ENCODE measurements at regions not wholly inside any gene's neighbourhood (a gene's known extent, or its start where the extent isn't known, plus 50 kb on each side); places are given as distances from the start of the nearest gene placed in this dataset.

- Histone ChIP-seq H3K4ac (replicated peaks; ENCODE audit: insufficient read length, low read depth, low read length) (no peak overlapping the region), H2BK120ac (replicated peaks; ENCODE audit: low read depth, low read length) (no peak overlapping the region), H3K18ac (ENCODE audit: extremely low read depth, low read length) (no peak overlapping the region), H3K79me2 (ENCODE audit: control insufficient read depth in 1 of 2, insufficient read depth in 2 of 2, low read length in 2 of 2) (no peaks in the 10 kb centered on the region), H3K4me1 (replicated peaks in 1 of 4; ENCODE audit: control insufficient read depth in 3 of 4, insufficient read depth in 4 of 4, low read length in 3 of 4) (no peaks in the 10 kb centered on the region; a peak in 1 of 7 replicates), H2BK20ac (ENCODE audit: low read length) (no peak overlapping the region), H3K27ac (ENCODE audit: low read depth, low read length) (no peak overlapping the region), H3K9ac (replicated peaks in 1 of 4; ENCODE audit: extremely low read depth in 1 of 4, low read depth in 3 of 4, low read length in 3 of 4) (no peak overlapping the region), H2BK5ac (ENCODE audit: low read depth, low read length) (no peak overlapping the region), H2BK12ac (ENCODE audit: low read depth, low read length) (no peak overlapping the region), H3K23me2 (ENCODE audit: low read depth, low read length) (no peaks in the 10 kb centered on the region), H4K91ac (replicated peaks; ENCODE audit: insufficient read length, low read length) (no peak overlapping the region), H2BK15ac (ENCODE audit: low read length) (no peak overlapping the region), H3K27me3 (replicated peaks in 1 of 4; ENCODE audit: control insufficient read depth in 3 of 4, extremely low read depth in 1 of 4, insufficient read depth in 3 of 4, low read length in 3 of 4) (no peaks in the 10 kb centered on the region), H4K8ac (ENCODE audit: extremely low read depth, insufficient read depth, low read length) (no peak overlapping the region), H3K56ac (replicated peaks; ENCODE audit: insufficient read length, low read depth, low read length) (no peak overlapping the region), H3K79me1 (ENCODE audit: low read depth, low read length) (no peaks in the 10 kb centered on the region), H3K4me3 (ENCODE audit: extremely low read depth in 1 of 4, insufficient read depth in 2 of 4, low read depth in 3 of 4, low read length in 4 of 4) (no peak overlapping the region), H2AK5ac (ENCODE audit: low read depth, low read length) (no peak overlapping the region), H3K4me2 (ENCODE audit: insufficient read depth in 1 of 2, low read depth in 2 of 2, low read length in 2 of 2) (no peak overlapping the region), H3K9me3 (ENCODE audit: insufficient read depth in 2 of 2, low read depth in 1 of 2, low read length in 1 of 2) (no peaks in the 10 kb centered on the region), H2AFZ (ENCODE audit: low read length) (no peak overlapping the region), H3K23ac (ENCODE audit: insufficient read length) (no peak overlapping the region), H3K36me3 (ENCODE audit: control insufficient read depth in 2 of 4, insufficient read depth in 4 of 4, low read length in 3 of 4) (no peaks in the 10 kb centered on the region), H4K5ac (ENCODE audit: insufficient read length, low read depth, low read length) (no peak overlapping the region), H3K14ac (ENCODE audit: insufficient read length) (no peak overlapping the region), H4K20me1 (replicated peaks in 1 of 2; ENCODE audit: control insufficient read depth in 1 of 2, insufficient read depth in 2 of 2, low read length in 2 of 2) (no peaks in the 10 kb centered on the region)
- TF ChIP-seq, protein P1, sequence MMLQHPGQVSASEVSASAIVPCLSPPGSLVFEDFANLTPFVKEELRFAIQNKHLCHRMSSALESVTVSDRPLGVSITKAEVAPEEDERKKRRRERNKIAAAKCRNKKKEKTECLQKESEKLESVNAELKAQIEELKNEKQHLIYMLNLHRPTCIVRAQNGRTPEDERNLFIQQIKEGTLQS (IDR thresholded peaks at IDR 0.05; ENCODE audit: insufficient read depth, low read depth, low read length) = no peak
- TF ChIP-seq SIN3A (conservative IDR thresholded peaks at IDR 0.05 in 1 of 2, IDR thresholded peaks at IDR 0.05 in 1 of 2; ENCODE audit: low read depth in 1 of 2, low read length in 2 of 2) = no peak
- ChIA-PET POLR2A (ENCODE audit: partially characterized antibody) (no interaction called here), CTCF (ENCODE audit: partially characterized antibody) (no interaction called here)
- no peak for FAIRE-seq
- WGBS, 2 experiments (ENCODE audit: extremely low coverage in 1 of 2, insufficient coverage in 1 of 2, insufficient read length in 1 of 2, insufficient replicate concordance in 2 of 2, low coverage in 1 of 2, low lambda C conversion rate in 2 of 2, missing lambda C conversion rate in 1 of 2) = 89% methylated on average over 17 of the region's 17 CpGs; no CpG with 5 or more reads in 1 of the 2 experiments
- no peak for DNase-seq (ENCODE audit: low read depth in 1 of 2, low spot score in 2 of 2)
Measured at GRCh38 chr2:240211598-240212424, 71.4 kb upstream of the OTOS start.

All from H1 (cell line).